ENCODE measurements at regions not wholly inside any gene's neighbourhood (a gene's known extent, or its start where the extent isn't known, plus 50 kb on each side); places are given as distances from the start of the nearest gene placed in this dataset.

- no peak for TF ChIP-seq JUNB (IDR thresholded peaks at IDR 0.05)
- no peak for TF ChIP-seq CTCF (IDR thresholded peaks at IDR 0.05)
- no peak for TF ChIP-seq EP300 (IDR thresholded peaks at IDR 0.05)
- no peak for TF ChIP-seq HDAC2 (IDR thresholded peaks at IDR 0.05)
- TF ChIP-seq CHD2 (IDR thresholded peaks at IDR 0.05; ENCODE audit: low read length, partially characterized antibody) = no peak
- TF ChIP-seq, protein P1, sequence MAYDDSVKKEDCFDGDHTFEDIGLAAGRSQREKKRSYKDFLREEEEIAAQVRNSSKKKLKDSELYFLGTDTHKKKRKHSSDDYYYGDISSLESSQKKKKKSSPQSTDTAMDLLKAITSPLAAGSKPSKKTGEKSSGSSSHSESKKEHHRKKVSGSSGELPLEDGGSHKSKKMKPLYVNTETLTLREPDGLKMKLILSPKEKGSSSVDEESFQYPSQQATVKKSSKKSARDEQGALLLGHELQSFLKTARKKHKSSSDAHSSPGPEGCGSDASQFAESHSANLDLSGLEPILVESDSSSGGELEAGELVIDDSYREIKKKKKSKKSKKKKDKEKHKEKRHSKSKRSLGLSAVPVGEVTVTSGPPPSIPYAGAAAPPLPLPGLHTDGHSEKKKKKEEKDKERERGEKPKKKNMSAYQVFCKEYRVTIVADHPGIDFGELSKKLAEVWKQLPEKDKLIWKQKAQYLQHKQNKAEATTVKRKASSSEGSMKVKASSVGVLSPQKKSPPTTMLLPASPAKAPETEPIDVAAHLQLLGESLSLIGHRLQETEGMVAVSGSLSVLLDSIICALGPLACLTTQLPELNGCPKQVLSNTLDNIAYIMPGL (CRISPR knock-in tag; IDR thresholded peaks at IDR 0.05; ENCODE audit: borderline replicate concordance) = no peak
- TF ChIP-seq GATA3 (IDR thresholded peaks at IDR 0.05; ENCODE audit: borderline replicate concordance) = no peak
- no peak for TF ChIP-seq SMC3 (IDR thresholded peaks at IDR 0.05)
- no peak for TF ChIP-seq CHD4 (IDR thresholded peaks at IDR 0.05; ENCODE audit: borderline replicate concordance)
- no peak for TF ChIP-seq PHF8 (IDR thresholded peaks at IDR 0.05; ENCODE audit: borderline replicate concordance, low read depth)
- TF ChIP-seq MAZ (IDR thresholded peaks at IDR 0.05; ENCODE audit: borderline replicate concordance, low read depth, low read length) = no peak
- TF ChIP-seq RARB (CRISPR knock-in tag; IDR thresholded peaks at IDR 0.05) = no peak
- TF ChIP-seq MYC (IDR thresholded peaks at IDR 0.05; ENCODE audit: borderline replicate concordance, low read length) = no peak
- TF ChIP-seq POLR2A (IDR thresholded peaks at IDR 0.05; ENCODE audit: low read length) = no peak
Observed at GRCh38 chr18:47721876-47722275, 208.6 kb downstream of the SMAD2 start.

Measured in A549 (cell line).